CD8-positive, alpha-beta memory T cell (primary cell): ENCODE measurements at regions not wholly inside any gene's neighbourhood (a gene's known extent, or its start where the extent isn't known, plus 50 kb on each side); places are given as distances from the start of the nearest gene placed in this dataset.
"Not testable (repeated sequence)": the region's sequence is repeated elsewhere in the genome, so short reads cannot be mapped to it uniquely, and the experiment has no call there.

Experiments
- CTCF ChIA-PET: fragments of 350-600 bp; sonication (Branson Sonifier 250); formaldehyde crosslinking; loops from one replicate; lab custom pipeline; 2021; ENCODE audit warnings: antibody characterized with exemption; lab: Charles Lee
- POLR2A ChIA-PET: fragments of 350-600 bp; sonication (Branson Sonifier 250); formaldehyde crosslinking; loops from one replicate; lab custom pipeline; 2021; ENCODE audit warnings: antibody characterized with exemption; lab: Charles Lee
- DNase-seq, 5 donors: peaks; one replicate each; pipeline versions ENCODE4 v3.0.0 to v3.0.0-alpha.2; 2020 to 2022; ENCODE audit warnings: mixed read lengths in 1 of 5
- H3K27ac ChIP-seq: one replicate; pipeline ENCODE4 v1.7.0; 2013; ENCODE audit warnings: low read depth, mild to moderate bottlenecking, low read length, moderate library complexity
- H3K27me3 ChIP-seq: 2 replicates; pipeline ENCODE4 v1.7.0; 2013; ENCODE audit warnings: low read length, mild to moderate bottlenecking; ENCODE audit not compliant: insufficient read depth, poor library complexity, severe bottlenecking
- H3K36me3 ChIP-seq: 2 replicates; pipeline ENCODE4 v1.7.0; 2013; ENCODE audit warnings: mild to moderate bottlenecking, low read length, moderate library complexity; ENCODE audit not compliant: insufficient read depth
- H3K4me1 ChIP-seq: 2 replicates; pipeline ENCODE4 v1.7.0; 2013; ENCODE audit warnings: mild to moderate bottlenecking, low read length, moderate library complexity; ENCODE audit not compliant: insufficient read depth
- H3K4me3 ChIP-seq: 2 replicates; pipeline ENCODE4 v1.7.0; 2013; ENCODE audit warnings: mild to moderate bottlenecking, low read length
- H3K9me3 ChIP-seq: 2 replicates; pipeline ENCODE4 v1.7.0; 2013; ENCODE audit warnings: mild to moderate bottlenecking, low read length
- H3K27ac Mint-ChIP-seq, 8 donors: one replicate each; pipeline ENCODE4 v1.8.0; 2020 to 2021; ENCODE audit warnings: mixed read lengths in 8 of 8, mild to moderate bottlenecking in 6 of 8, inconsistent platforms in 3 of 8, moderate library complexity in 3 of 8
- H3K27me3 Mint-ChIP-seq, 2 donors: one replicate each; pipeline ENCODE4 v1.8.0; 2020 to 2021; ENCODE audit warnings: mixed read lengths in 2 of 2, mild to moderate bottlenecking in 1 of 2, moderate library complexity in 1 of 2
- H3K36me3 Mint-ChIP-seq, 3 donors: one replicate each; pipeline ENCODE4 v1.8.0; 2020 to 2021; ENCODE audit warnings: mixed read lengths in 3 of 3, inconsistent platforms in 1 of 3, mild to moderate bottlenecking in 1 of 3
- H3K4me1 Mint-ChIP-seq, 3 donors: one replicate each; pipeline ENCODE4 v1.8.0; 2020 to 2021; ENCODE audit warnings: mixed read lengths in 3 of 3, inconsistent platforms in 1 of 3, mild to moderate bottlenecking in 1 of 3
- H3K4me3 Mint-ChIP-seq, 7 donors: one replicate each; pipeline ENCODE4 v1.8.0; 2020 to 2021; ENCODE audit warnings: mixed read lengths in 7 of 7, mild to moderate bottlenecking in 6 of 7, moderate library complexity in 4 of 7, inconsistent platforms in 2 of 7
- H3K9me3 Mint-ChIP-seq, 5 donors: one replicate each; pipeline ENCODE4 v1.8.0; 2020 to 2022; ENCODE audit warnings: mixed read lengths in 5 of 5, mild to moderate bottlenecking in 3 of 5, moderate library complexity in 2 of 5, inconsistent platforms in 1 of 5

DNA sequence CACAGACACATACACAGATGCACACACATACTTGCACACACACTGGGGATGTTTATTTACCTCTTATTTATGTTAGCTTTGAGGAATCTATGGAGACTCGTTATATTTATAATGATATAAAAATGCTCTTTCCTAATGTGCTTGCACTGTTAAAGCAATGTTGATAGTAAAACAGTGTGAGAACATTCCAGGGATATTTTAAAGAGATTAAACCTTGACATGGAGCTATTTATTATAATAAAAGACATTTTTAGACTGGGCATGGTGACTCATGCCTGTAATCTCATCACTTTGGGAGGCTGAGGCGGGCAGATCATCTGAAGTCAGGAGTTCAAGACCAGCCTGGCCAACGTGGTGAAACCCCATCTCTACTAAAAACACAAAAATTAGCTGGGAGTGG is 557.3 kb upstream of the ZNF804A start:
- no peak for DNase-seq
- Histone ChIP-seq H3K27me3 (no peaks in the 10 kb centered on the region), H3K9me3 (no peaks in the 10 kb centered on the region), H3K4me1 (no peaks in the 10 kb centered on the region), H3K36me3 (no peaks in the 10 kb centered on the region), H3K27ac (no peak overlapping the region), H3K4me3 (no peak overlapping the region)
- Mint-ChIP-seq H3K4me1 (no peaks in the 10 kb centered on the region), H3K9me3 (peaks cover 0 to 25% (median 2%) of the 10 kb centered on the region in 5 donors), H3K36me3 (no peaks in the 10 kb centered on the region), H3K27me3 (no peaks in the 10 kb centered on the region), H3K4me3 (no peak overlapping the region), H3K27ac (no peak overlapping the region)
- ChIA-PET CTCF (no interaction called here), POLR2A (no interaction called here)

DNA sequence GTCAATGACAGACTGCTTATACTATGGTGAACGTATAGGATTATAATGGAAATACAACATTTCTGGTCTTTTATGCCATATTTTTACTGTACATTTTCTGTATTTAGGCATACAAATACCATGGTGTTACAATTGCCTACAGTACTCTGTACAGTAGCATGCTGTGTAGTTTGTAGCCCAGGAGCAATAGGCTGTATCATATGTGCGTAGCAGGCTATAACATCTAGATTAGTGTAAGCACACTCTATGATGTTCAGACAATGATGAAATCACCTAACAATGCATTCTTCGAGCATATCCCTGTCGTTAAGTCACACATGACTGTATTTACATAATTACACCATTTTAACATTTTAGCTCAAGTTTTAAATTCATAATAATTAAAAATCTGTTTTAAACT is 556.6 kb upstream of the ZNF804A start:
- CTCF ChIA-PET = interaction anchor here (0.5 kb wide), 1 partner anchor 56 kb away, joined by 5 read pairs; no protein-coding TSS in a partner anchor
- Mint-ChIP-seq H3K4me1 (no peaks in the 10 kb centered on the region), H3K36me3 (no peaks in the 10 kb centered on the region), H3K4me3 (no peak overlapping the region), H3K27ac (no peak overlapping the region), H3K27me3 (no peaks in the 10 kb centered on the region), H3K9me3 (peaks cover 0 to 21% (median 2%) of the 10 kb centered on the region in 5 donors)
- H3K4me1 ChIP-seq = no peaks in the 10 kb centered on the region
- no peak for DNase-seq
- no peaks in the 10 kb centered on the region for H3K9me3 ChIP-seq
- POLR2A ChIA-PET = no interaction called here
- H3K27ac ChIP-seq = no peak overlapping the region
- no peaks in the 10 kb centered on the region for H3K27me3 ChIP-seq
- no peaks in the 10 kb centered on the region for H3K36me3 ChIP-seq
- H3K4me3 ChIP-seq = no peak overlapping the region

DNA sequence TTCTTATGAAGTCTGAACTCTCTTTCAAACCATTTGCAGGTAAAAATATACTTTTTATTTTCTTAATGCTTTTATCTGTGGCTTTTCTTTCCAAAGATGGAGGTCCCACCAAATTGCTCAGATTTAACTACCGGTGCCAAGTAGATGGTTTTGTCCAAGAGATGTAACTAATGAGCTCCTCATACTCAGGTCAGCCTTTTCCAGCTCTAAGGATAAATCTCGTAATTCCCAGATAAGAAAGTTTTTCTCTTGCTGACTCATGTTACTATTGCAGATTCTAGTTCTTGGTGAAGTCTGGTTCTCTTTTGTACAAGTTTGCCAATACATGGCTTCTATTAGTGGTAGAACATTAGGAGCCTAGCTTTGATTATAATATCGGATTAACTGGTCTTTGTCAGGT is 550.8 kb upstream of the ZNF804A start:
- H3K4me3 Mint-ChIP-seq = no peak overlapping the region
- no peak overlapping the region for H3K27ac Mint-ChIP-seq
- no peaks in the 10 kb centered on the region for H3K36me3 Mint-ChIP-seq
- H3K27ac ChIP-seq = no peak overlapping the region
- H3K9me3 Mint-ChIP-seq = peaks cover 0 to 6% (median 2%) of the 10 kb centered on the region in 5 donors
- no peaks in the 10 kb centered on the region for H3K9me3 ChIP-seq
- H3K27me3 ChIP-seq = no peaks in the 10 kb centered on the region
- CTCF ChIA-PET = no interaction called here
- no peak for DNase-seq
- no peaks in the 10 kb centered on the region for H3K4me1 Mint-ChIP-seq
- H3K36me3 ChIP-seq = no peaks in the 10 kb centered on the region
- POLR2A ChIA-PET = no interaction called here
- H3K4me1 ChIP-seq = no peaks in the 10 kb centered on the region
- H3K27me3 Mint-ChIP-seq = no peaks in the 10 kb centered on the region
- no peak overlapping the region for H3K4me3 ChIP-seq

DNA sequence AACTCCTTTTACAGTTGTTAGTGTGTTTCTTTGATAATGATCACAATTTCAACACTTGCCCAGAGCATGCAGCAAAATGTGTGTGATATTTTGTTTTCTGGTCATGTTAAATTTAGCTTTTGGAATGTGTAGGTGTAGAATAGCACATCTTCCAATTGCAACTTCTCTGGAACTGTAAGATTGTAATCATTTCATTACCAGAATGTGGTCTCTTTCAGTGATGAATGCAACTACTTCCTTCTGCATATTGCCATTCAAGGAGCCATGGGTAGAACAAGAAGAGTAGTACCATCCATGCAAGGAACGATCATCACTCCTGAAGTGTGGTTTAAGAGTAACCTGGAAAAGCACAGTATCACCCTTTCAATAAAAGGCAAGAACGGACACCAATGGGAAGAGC is 548.8 kb upstream of the ZNF804A start:
- Histone ChIP-seq H3K9me3 (no peaks in the 10 kb centered on the region), H3K27ac (no peak overlapping the region), H3K4me1 (no peaks in the 10 kb centered on the region), H3K4me3 (no peak overlapping the region), H3K36me3 (no peaks in the 10 kb centered on the region), H3K27me3 (no peaks in the 10 kb centered on the region)
- Mint-ChIP-seq H3K36me3 (no peaks in the 10 kb centered on the region), H3K4me1 (no peaks in the 10 kb centered on the region), H3K27me3 (no peaks in the 10 kb centered on the region), H3K9me3 (peaks cover 0 to 6% (median 2%) of the 10 kb centered on the region in 5 donors), H3K4me3 (no peak overlapping the region), H3K27ac (no peak overlapping the region)
- ChIA-PET POLR2A (no interaction called here), CTCF (no interaction called here)
- DNase-seq = no peak

DNA sequence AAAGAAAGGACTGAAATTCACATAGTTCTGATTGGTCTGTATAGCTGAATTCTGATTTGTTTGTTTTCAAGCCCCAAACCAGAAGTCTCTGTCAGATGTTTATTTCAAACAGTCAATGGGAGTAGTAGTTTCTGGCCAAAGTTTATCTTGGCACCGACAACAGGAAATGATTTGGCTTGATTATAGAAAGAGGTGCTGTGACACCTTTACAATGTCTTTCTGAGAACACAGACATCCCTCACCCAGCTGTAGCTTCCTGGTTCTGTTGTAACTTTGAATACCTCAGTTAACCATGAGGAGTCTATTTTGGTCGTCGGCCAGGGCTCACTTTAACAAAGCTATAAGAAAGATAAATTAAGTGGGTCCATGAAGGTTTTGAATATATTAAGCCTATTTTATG is 545.0 kb upstream of the ZNF804A start:
- CTCF ChIA-PET = interaction anchor here (0.8 kb wide), 1 partner anchor 13 kb away, joined by 4 read pairs; no protein-coding TSS in a partner anchor
- Histone ChIP-seq H3K27me3 (no peaks in the 10 kb centered on the region), H3K4me1 (no peaks in the 10 kb centered on the region), H3K9me3 (no peaks in the 10 kb centered on the region), H3K36me3 (no peaks in the 10 kb centered on the region), H3K27ac (no peak overlapping the region), H3K4me3 (no peak overlapping the region)
- Mint-ChIP-seq H3K36me3 (no peaks in the 10 kb centered on the region), H3K9me3 (peaks cover 0 to 3% (median 3%) of the 10 kb centered on the region in 5 donors), H3K4me3 (peak overlapping the region in 1 of 7 donors; percentile 18), H3K27me3 (no peaks in the 10 kb centered on the region), H3K27ac (no peak overlapping the region), H3K4me1 (no peaks in the 10 kb centered on the region)
- POLR2A ChIA-PET = no interaction called here
- DNase-seq = no peak

DNA sequence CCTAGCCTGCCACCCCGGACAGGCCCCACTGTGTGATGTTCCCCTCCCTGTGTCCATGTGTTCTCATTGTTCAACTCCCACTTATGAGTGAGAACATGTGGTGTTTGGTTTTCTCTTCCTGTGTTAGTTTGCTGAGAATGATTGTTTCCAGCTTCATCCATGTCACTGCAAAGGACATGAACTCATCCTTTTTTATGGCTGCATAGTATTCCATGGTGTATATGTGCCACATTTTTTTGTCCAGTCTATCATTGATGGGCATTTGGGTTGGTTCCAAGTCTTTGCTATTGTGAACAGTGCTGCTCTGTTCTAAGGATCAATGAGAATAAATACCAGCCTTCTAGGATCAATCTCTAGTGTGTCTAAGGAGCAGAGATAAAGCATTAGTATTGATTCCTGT is 543.9 kb upstream of the ZNF804A start:
- H3K4me3 Mint-ChIP-seq, H3K4me3 ChIP-seq, H3K9me3 ChIP-seq, H3K27ac ChIP-seq, H3K4me1 Mint-ChIP-seq, H3K27me3 Mint-ChIP-seq, H3K36me3 Mint-ChIP-seq, H3K9me3 Mint-ChIP-seq, H3K4me1 ChIP-seq, H3K27me3 ChIP-seq, DNase-seq, H3K27ac Mint-ChIP-seq, CTCF ChIA-PET, POLR2A ChIA-PET, H3K36me3 ChIP-seq: not testable (repeated sequence)

DNA sequence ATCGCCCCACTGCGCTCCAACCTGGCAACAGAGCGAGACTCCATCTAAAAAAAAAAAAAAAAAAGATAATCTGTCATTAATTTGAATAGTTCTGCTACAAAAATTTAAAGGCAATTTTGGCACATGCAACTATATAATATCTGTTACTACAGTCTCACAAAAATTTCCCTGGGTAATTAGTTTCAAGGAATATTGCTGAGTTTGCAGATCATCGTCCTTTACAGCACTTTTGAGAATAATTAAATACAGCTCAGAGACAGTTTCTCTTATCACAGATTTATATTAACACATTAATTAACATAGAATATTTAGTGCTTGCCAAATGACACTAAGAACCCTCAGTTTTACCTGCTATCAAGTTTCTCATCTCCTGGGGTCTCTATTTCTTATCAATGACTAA is 540.4 kb upstream of the ZNF804A start:
- H3K4me3 Mint-ChIP-seq = no peak overlapping the region
- ChIA-PET POLR2A (no interaction called here), CTCF (no interaction called here)
- Histone ChIP-seq H3K9me3 (no peaks in the 10 kb centered on the region), H3K4me1 (no peaks in the 10 kb centered on the region), H3K27ac (no peak overlapping the region), H3K36me3 (no peaks in the 10 kb centered on the region), H3K4me3 (no peak overlapping the region), H3K27me3 (no peaks in the 10 kb centered on the region)
- H3K4me1 Mint-ChIP-seq = no peaks in the 10 kb centered on the region
- no peak for DNase-seq
- H3K27ac Mint-ChIP-seq = no peak overlapping the region
- peaks cover 10 to 29% (median 14%) of the 10 kb centered on the region in 5 donors for H3K9me3 Mint-ChIP-seq
- no peaks in the 10 kb centered on the region for H3K27me3 Mint-ChIP-seq
- no peaks in the 10 kb centered on the region for H3K36me3 Mint-ChIP-seq

DNA sequence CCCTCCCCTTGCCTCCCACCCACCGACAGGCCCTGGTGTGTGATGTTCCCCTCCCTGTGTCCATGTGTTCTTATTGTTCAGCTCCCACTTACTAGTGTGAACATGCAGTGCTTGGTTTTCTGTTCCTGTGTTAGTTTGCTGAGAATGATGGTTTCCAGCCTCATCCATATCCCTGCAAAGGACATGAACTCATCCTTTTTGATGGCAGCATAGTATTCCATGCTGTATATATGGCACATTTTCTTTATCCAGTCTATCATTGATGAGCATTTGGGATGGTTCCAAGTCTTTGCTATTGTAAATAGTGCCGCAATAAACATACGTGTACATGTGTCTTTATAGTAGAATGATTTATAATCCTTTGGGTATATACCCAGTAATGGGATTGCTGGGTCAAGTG is 538.1 kb upstream of the ZNF804A start:
- H3K4me3 ChIP-seq, H3K4me3 Mint-ChIP-seq, H3K36me3 ChIP-seq, H3K27me3 Mint-ChIP-seq, H3K27me3 ChIP-seq, H3K9me3 ChIP-seq, H3K27ac ChIP-seq, POLR2A ChIA-PET, CTCF ChIA-PET, DNase-seq, H3K36me3 Mint-ChIP-seq, H3K4me1 Mint-ChIP-seq, H3K27ac Mint-ChIP-seq, H3K4me1 ChIP-seq: not testable (repeated sequence)
- H3K9me3 Mint-ChIP-seq = peaks cover 9 to 30% (median 14%) of the 10 kb centered on the region in 5 donors

DNA sequence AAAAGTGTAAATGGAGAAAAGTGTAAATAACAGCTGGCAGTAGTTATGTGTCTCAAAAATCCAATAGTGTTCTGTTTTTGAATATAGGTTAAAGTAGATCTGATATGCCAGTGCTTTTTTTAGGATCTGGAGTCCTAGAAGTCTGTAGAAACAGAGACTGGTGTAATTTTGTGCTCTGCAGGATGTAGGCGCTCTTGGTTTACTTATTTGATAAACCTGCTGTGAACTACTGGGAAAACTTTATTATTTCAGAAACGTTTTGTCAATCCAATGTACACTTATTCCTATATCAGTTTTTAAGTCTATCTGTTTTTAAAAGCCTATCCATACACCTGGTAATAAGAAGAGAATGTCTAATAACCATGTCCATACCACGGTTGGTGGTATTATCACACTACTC is 530.8 kb upstream of the ZNF804A start:
- no peaks in the 10 kb centered on the region for H3K36me3 Mint-ChIP-seq
- H3K36me3 ChIP-seq = no peaks in the 10 kb centered on the region
- H3K27me3 ChIP-seq = no peaks in the 10 kb centered on the region
- H3K4me1 ChIP-seq = no peaks in the 10 kb centered on the region
- H3K4me1 Mint-ChIP-seq = no peaks in the 10 kb centered on the region
- no peak overlapping the region for H3K27ac Mint-ChIP-seq
- H3K27ac ChIP-seq = no peak overlapping the region
- no peaks in the 10 kb centered on the region for H3K9me3 ChIP-seq
- no peaks in the 10 kb centered on the region for H3K27me3 Mint-ChIP-seq
- POLR2A ChIA-PET = no interaction called here
- H3K9me3 Mint-ChIP-seq = peaks cover 0 to 8% (median 5%) of the 10 kb centered on the region in 5 donors
- no peak overlapping the region for H3K4me3 Mint-ChIP-seq
- no peak overlapping the region for H3K4me3 ChIP-seq
- no peak for DNase-seq
- CTCF ChIA-PET = no interaction called here
